Activated CD4-positive, alpha-beta T cell treated with anti-CD3 and anti-CD28 coated beads, Interleukin-2, Interleukin-6, amounts not matched to agents 100 ng/mL and 50 ng/mL, durations not matched to agents 16 hours and 8 hours (primary cell): ENCODE measurements at regions not wholly inside any gene's neighbourhood (a gene's known extent, or its start where the extent isn't known, plus 50 kb on each side); places are given as distances from the start of the nearest gene placed in this dataset.

ENCODE experiments used
- DNase-seq: peaks from one replicate; pipeline ENCODE4 v3.0.0-alpha.2; 2020

- no peak for DNase-seq
These were observed 969.7 kb downstream of the CDH11 start for GRCh38 chr16:64151990-64152767.

- no peak for DNase-seq
These were observed 971.7 kb downstream of the CDH11 start for GRCh38 chr16:64150193-64150592.

GRCh38 chr16:64149756-64150155 lies 972.1 kb downstream of the CDH11 start:
- no peak for DNase-seq

- DNase-seq, result no peak
These were observed 973.5 kb downstream of the CDH11 start for GRCh38 chr16:64148356-64148755.

GRCh38 chr16:64147941-64148340 lies 973.9 kb downstream of the CDH11 start:
- DNase-seq, result no peak

- no peak for DNase-seq
These were observed 977.2 kb downstream of the CDH11 start for GRCh38 chr16:64144617-64145016.

- DNase-seq, result no peak
These were observed 983.2 kb downstream of the CDH11 start for GRCh38 chr16:64138621-64139020.

GRCh38 chr16:64138006-64138405 lies 983.9 kb downstream of the CDH11 start:
- DNase-seq, result no peak

- no peak for DNase-seq
These were observed 985.1 kb downstream of the CDH11 start for GRCh38 chr16:64136743-64137142.

- DNase-seq, result no peak
These were observed 985.5 kb downstream of the CDH11 start for GRCh38 chr16:64136314-64136713.

GRCh38 chr16:64133366-64133765 lies 988.5 kb downstream of the CDH11 start:
- no peak for DNase-seq

GRCh38 chr16:64132759-64133361 lies 989.0 kb downstream of the CDH11 start:
- no peak for DNase-seq

- no peak for DNase-seq
These were observed 989.7 kb downstream of the CDH11 start for GRCh38 chr16:64132190-64132589.

- DNase-seq, result no peak
These were observed 990.4 kb downstream of the CDH11 start for GRCh38 chr16:64131423-64131822.

GRCh38 chr16:64130140-64130539 lies 991.7 kb downstream of the CDH11 start:
- DNase-seq, result no peak

GRCh38 chr16:64122177-64122576 lies 999.7 kb downstream of the CDH11 start:
- DNase-seq, result no peak

- no peak for DNase-seq
These were observed 1000.4 kb downstream of the CDH11 start for GRCh38 chr16:64121473-64121872.

- DNase-seq, result no peak
These were observed 1005.7 kb downstream of the CDH11 start for GRCh38 chr16:64116151-64116550.

- DNase-seq, result no peak
These were observed 1012.6 kb downstream of the CDH11 start for GRCh38 chr16:64109241-64109640.

- no peak for DNase-seq
These were observed 1019.2 kb downstream of the CDH11 start for GRCh38 chr16:64102654-64103053.

- DNase-seq, result no peak
These were observed 1023.4 kb downstream of the CDH11 start for GRCh38 chr16:64098451-64098850.

GRCh38 chr16:64096689-64097088 lies 1025.2 kb downstream of the CDH11 start:
- no peak for DNase-seq

GRCh38 chr16:64094992-64095634 lies 1026.8 kb downstream of the CDH11 start:
- no peak for DNase-seq
